Activated CD8-positive, alpha-beta T cell treated with anti-CD3 and anti-CD28 coated beads for 36 hours (primary cell): ENCODE measurements at regions not wholly inside any gene's neighbourhood (a gene's known extent, or its start where the extent isn't known, plus 50 kb on each side); places are given as distances from the start of the nearest gene placed in this dataset.

Source experiments
- ATAC-seq: fragments of 200-7000 bp; cut with Tn5 transposase; one replicate; pipeline ENCODE4 v1.10.0; 2021; ENCODE audit warnings: mild to moderate bottlenecking, moderate library complexity
- CTCF ChIA-PET: fragments of 350-600 bp; sonication (Branson Sonifier 250); formaldehyde crosslinking; loops from one replicate; lab custom pipeline; 2021; ENCODE audit warnings: antibody characterized with exemption; lab: Charles Lee
- POLR2A ChIA-PET: fragments of 350-600 bp; sonication (Branson Sonifier 250); formaldehyde crosslinking; loops from one replicate; lab custom pipeline; 2021; ENCODE audit warnings: antibody characterized with exemption; lab: Charles Lee
- DNase-seq: peaks from one replicate; pipeline ENCODE4 v3.0.0-alpha.2; 2020
- H3K27ac Mint-ChIP-seq: one replicate; pipeline ENCODE4 v1.8.0; 2021; ENCODE audit warnings: mild to moderate bottlenecking, mixed read lengths
- H3K27me3 Mint-ChIP-seq: one replicate; pipeline ENCODE4 v1.8.0; 2021; ENCODE audit warnings: mixed read lengths
- H3K36me3 Mint-ChIP-seq: one replicate; pipeline ENCODE4 v1.8.0; 2021; ENCODE audit warnings: low read depth, mixed read lengths
- H3K4me1 Mint-ChIP-seq: one replicate; pipeline ENCODE4 v1.8.0; 2021; ENCODE audit warnings: low read depth, mixed read lengths
- H3K4me3 Mint-ChIP-seq: one replicate; pipeline ENCODE4 v1.8.0; 2021; ENCODE audit warnings: mild to moderate bottlenecking, moderate library complexity, mixed read lengths
- H3K9me3 Mint-ChIP-seq: one replicate; pipeline ENCODE4 v1.8.0; 2021; ENCODE audit warnings: mixed read lengths
- CTCF ChIP-seq: fragments of 200-600 bp; IDR thresholded peaks from one replicate; pipeline ENCODE4 v1.8.0; 2022; ENCODE audit warnings: antibody characterized with exemption, mild to moderate bottlenecking
- intact Hi-C: fragments of 100-400 bp; cut with micrococcal nuclease; formaldehyde crosslinking; loops from one replicate; pipeline ENCODE4 v1.10.0; 2022

- no peaks in the 10 kb centered on the region for H3K36me3 Mint-ChIP-seq
- no peak for ATAC-seq
- POLR2A ChIA-PET, result no interaction called here
- peak; percentile 60 for DNase-seq
- H3K9me3 Mint-ChIP-seq, result no peaks in the 10 kb centered on the region
- CTCF ChIA-PET, result interaction anchor here (0.6 to 1.9 kb wide), 12 partner anchors 10 to 1001 kb away, joined by 3 to 10 read pairs (median 4); no protein-coding TSS in a partner anchor
- peaks cover 13% of the 10 kb centered on the region for H3K27me3 Mint-ChIP-seq
- H3K4me1 Mint-ChIP-seq, result no peaks in the 10 kb centered on the region
- no peak overlapping the region for H3K27ac Mint-ChIP-seq
- intact Hi-C loops, result loop anchor here (10.0 kb wide), 1 partner anchor 1004 kb away; no protein-coding TSS in a partner anchor
- H3K4me3 Mint-ChIP-seq, result no peak overlapping the region
- peak; percentile 64 for TF ChIP-seq CTCF
Observed at GRCh38 chr9:14428781-14429230, 114.9 kb upstream of the NFIB start.

- no peak for TF ChIP-seq CTCF
- no peaks in the 10 kb centered on the region for H3K9me3 Mint-ChIP-seq
- no peak for DNase-seq
- H3K4me3 Mint-ChIP-seq, result no peak overlapping the region
- ChIA-PET POLR2A (no interaction called here), CTCF (interaction anchor here (0.9 to 1.5 kb wide), 3 partner anchors 11 to 188 kb away, joined by 3 to 6 read pairs (median 4); no protein-coding TSS in a partner anchor)
- no peak overlapping the region for H3K27ac Mint-ChIP-seq
- no peak for ATAC-seq
- no peaks in the 10 kb centered on the region for H3K36me3 Mint-ChIP-seq
- H3K4me1 Mint-ChIP-seq, result no peaks in the 10 kb centered on the region
- intact Hi-C loops, result loop anchor here (10.0 kb wide), 1 partner anchor 1003 kb away; no protein-coding TSS in a partner anchor
- peaks cover 10% of the 10 kb centered on the region for H3K27me3 Mint-ChIP-seq
Observed at GRCh38 chr9:14427419-14427818, 113.5 kb upstream of the NFIB start.

GRCh38 chr9:14424983-14425382 lies 111.0 kb upstream of the NFIB start:
- Mint-ChIP-seq H3K4me1 (no peaks in the 10 kb centered on the region), H3K9me3 (no peaks in the 10 kb centered on the region), H3K27ac (no peak overlapping the region), H3K4me3 (no peak overlapping the region), H3K36me3 (no peaks in the 10 kb centered on the region), H3K27me3 (peaks cover 10% of the 10 kb centered on the region)
- TF ChIP-seq CTCF, result no peak
- POLR2A ChIA-PET, result no interaction called here
- CTCF ChIA-PET, result no interaction called here
- intact Hi-C loops, result loop anchor here (10.0 kb wide), 1 partner anchor 1000 kb away; no protein-coding TSS in a partner anchor
- ATAC-seq (no peak), DNase-seq (no peak)

GRCh38 chr9:14424289-14424688 lies 110.3 kb upstream of the NFIB start:
- ATAC-seq, result no peak
- POLR2A ChIA-PET, result no interaction called here
- intact Hi-C loops, result loop anchor here (10.0 kb wide), 1 partner anchor 999 kb away; no protein-coding TSS in a partner anchor
- H3K4me3 Mint-ChIP-seq, result no peak overlapping the region
- DNase-seq, result no peak
- no peak overlapping the region for H3K27ac Mint-ChIP-seq
- no peaks in the 10 kb centered on the region for H3K4me1 Mint-ChIP-seq
- no peaks in the 10 kb centered on the region for H3K9me3 Mint-ChIP-seq
- H3K27me3 Mint-ChIP-seq, result peaks cover 10% of the 10 kb centered on the region
- CTCF ChIA-PET, result no interaction called here
- TF ChIP-seq CTCF, result no peak
- no peaks in the 10 kb centered on the region for H3K36me3 Mint-ChIP-seq

GRCh38 chr9:14423815-14424261 lies 109.9 kb upstream of the NFIB start:
- ATAC-seq (no peak), DNase-seq (no peak)
- Mint-ChIP-seq H3K9me3 (no peaks in the 10 kb centered on the region), H3K4me3 (no peak overlapping the region), H3K27ac (no peak overlapping the region), H3K4me1 (no peaks in the 10 kb centered on the region), H3K27me3 (peaks cover 8% of the 10 kb centered on the region), H3K36me3 (no peaks in the 10 kb centered on the region)
- CTCF ChIA-PET, result no interaction called here
- no peak for TF ChIP-seq CTCF
- intact Hi-C loops, result loop anchor here (10.0 kb wide), 1 partner anchor 999 kb away; no protein-coding TSS in a partner anchor
- POLR2A ChIA-PET, result no interaction called here
